HG03108 (cell line): ENCODE measurements at regions not wholly inside any gene's neighbourhood (a gene's known extent, or its start where the extent isn't known, plus 50 kb on each side); places are given as distances from the start of the nearest gene placed in this dataset.

Experiments
- ATAC-seq: cut with Tn5 transposase; IDR thresholded peaks from one replicate; pipeline ENCODE4 v1.9.1; 2021; ENCODE audit warnings: moderate library complexity; ENCODE audit not compliant: unreplicated experiment

GRCh38 chr3:105022813-105023212, 343.9 kb upstream of the ALCAM start:
- no peak for ATAC-seq

- ATAC-seq, result no peak
These were observed 336.5 kb upstream of the ALCAM start for GRCh38 chr3:105030211-105030610.

GRCh38 chr3:105032541-105032940, 334.2 kb upstream of the ALCAM start:
- ATAC-seq, result no peak

GRCh38 chr3:105033081-105033480, 333.6 kb upstream of the ALCAM start:
- no peak for ATAC-seq

GRCh38 chr3:105039004-105039403, 327.7 kb upstream of the ALCAM start:
- ATAC-seq, result no peak

- ATAC-seq, result no peak
These were observed 326.6 kb upstream of the ALCAM start for GRCh38 chr3:105040026-105040622.

- no peak for ATAC-seq
These were observed 324.1 kb upstream of the ALCAM start for GRCh38 chr3:105042586-105042985.

- ATAC-seq, result no peak
These were observed 315.6 kb upstream of the ALCAM start for GRCh38 chr3:105051111-105051510.

GRCh38 chr3:105051972-105052371, 314.7 kb upstream of the ALCAM start:
- no peak for ATAC-seq

- ATAC-seq, result no peak
These were observed 303.9 kb upstream of the ALCAM start for GRCh38 chr3:105062853-105063252.

GRCh38 chr3:105065895-105066839, 300.5 kb upstream of the ALCAM start:
- ATAC-seq, result no peak

- ATAC-seq, result no peak
These were observed 299.3 kb upstream of the ALCAM start for GRCh38 chr3:105067361-105067760.

- no peak for ATAC-seq
These were observed 289.5 kb upstream of the ALCAM start for GRCh38 chr3:105077060-105077822.

- no peak for ATAC-seq
These were observed 282.8 kb upstream of the ALCAM start for GRCh38 chr3:105083945-105084344.

GRCh38 chr3:105085506-105085905, 281.2 kb upstream of the ALCAM start:
- no peak for ATAC-seq

- ATAC-seq, result no peak
These were observed 273.1 kb upstream of the ALCAM start for GRCh38 chr3:105093371-105094252.

GRCh38 chr3:105094588-105094987, 272.1 kb upstream of the ALCAM start:
- no peak for ATAC-seq

- ATAC-seq, result no peak
These were observed 270.6 kb upstream of the ALCAM start for GRCh38 chr3:105096071-105096470.

GRCh38 chr3:105101603-105102002, 265.1 kb upstream of the ALCAM start:
- no peak for ATAC-seq

GRCh38 chr3:105103139-105103538, 263.6 kb upstream of the ALCAM start:
- no peak for ATAC-seq

GRCh38 chr3:105108823-105109222, 257.9 kb upstream of the ALCAM start:
- no peak for ATAC-seq
